Bronchial epithelial cell (primary cell): ENCODE measurements at regions not wholly inside any gene's neighbourhood (a gene's known extent, or its start where the extent isn't known, plus 50 kb on each side); places are given as distances from the start of the nearest gene placed in this dataset.
A peak's percentile ranks its signal among the peaks of the same experiment; 100 is the strongest.

Experiments
- DNase-seq: peaks from one replicate; pipeline ENCODE4 v3.0.0-alpha.2; 2010; ENCODE audit warnings: low read depth
- FAIRE-seq: peaks from 2 replicates; lab custom pipeline; 2011; peaks lifted over from hg19 to GRCh38; lab: Jason Lieb, UNC
- H3K27me3 ChIP-seq: 2 replicates; pipeline ENCODE4 v1.5.1; 2011; ENCODE audit warnings: low read length; ENCODE audit not compliant: control insufficient read depth, insufficient read depth
- H3K36me3 ChIP-seq: 2 replicates; pipeline ENCODE4 v1.5.1; 2011; ENCODE audit warnings: low read length; ENCODE audit not compliant: control insufficient read depth, insufficient read depth
- H3K4me3 ChIP-seq: 2 replicates; pipeline ENCODE4 v1.5.1; 2011; ENCODE audit warnings: mild to moderate bottlenecking, low read depth, low read length, control low read depth
- TF ChIP-seq, protein P1 (sequence below): IDR thresholded peaks from 2 replicates; pipeline ENCODE4 v1.5.1; 2011; ENCODE audit warnings: mild to moderate bottlenecking, moderate library complexity, low read length, control low read depth, inconsistent platforms; ENCODE audit not compliant: insufficient read depth, severe bottlenecking

DNA sequence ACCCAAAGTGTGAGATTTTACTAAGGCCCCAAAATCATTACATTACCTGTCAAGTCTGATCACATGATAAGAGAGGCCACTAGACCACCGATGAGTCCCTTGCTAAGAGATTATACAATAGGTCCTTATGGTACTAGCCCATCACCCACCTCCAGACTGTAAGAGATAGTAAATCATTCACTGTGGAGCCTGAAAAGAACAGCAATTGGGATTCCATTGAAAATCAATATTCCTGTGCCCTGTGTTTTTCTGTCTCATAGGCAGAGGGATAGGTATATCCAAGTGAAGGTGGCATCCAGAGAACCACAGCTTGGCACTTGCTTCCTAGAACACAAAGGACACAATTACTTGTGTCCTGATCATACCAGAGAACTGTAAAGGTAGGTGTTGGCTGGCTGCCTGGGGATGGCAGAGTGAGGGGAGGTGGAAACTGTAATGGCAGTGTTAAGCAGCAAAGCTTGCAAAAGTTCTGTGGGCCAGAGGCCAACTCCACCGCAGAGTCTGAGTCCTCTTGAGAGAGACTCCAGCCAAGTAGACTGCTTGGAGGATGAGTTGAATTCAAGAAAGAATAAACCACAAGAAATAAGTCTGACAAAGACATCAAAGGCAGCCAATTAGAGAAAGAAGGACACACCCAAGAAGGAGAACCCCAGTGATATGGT is 102.0 kb upstream of the PIEZO2 start:
- TF ChIP-seq, protein P1, sequence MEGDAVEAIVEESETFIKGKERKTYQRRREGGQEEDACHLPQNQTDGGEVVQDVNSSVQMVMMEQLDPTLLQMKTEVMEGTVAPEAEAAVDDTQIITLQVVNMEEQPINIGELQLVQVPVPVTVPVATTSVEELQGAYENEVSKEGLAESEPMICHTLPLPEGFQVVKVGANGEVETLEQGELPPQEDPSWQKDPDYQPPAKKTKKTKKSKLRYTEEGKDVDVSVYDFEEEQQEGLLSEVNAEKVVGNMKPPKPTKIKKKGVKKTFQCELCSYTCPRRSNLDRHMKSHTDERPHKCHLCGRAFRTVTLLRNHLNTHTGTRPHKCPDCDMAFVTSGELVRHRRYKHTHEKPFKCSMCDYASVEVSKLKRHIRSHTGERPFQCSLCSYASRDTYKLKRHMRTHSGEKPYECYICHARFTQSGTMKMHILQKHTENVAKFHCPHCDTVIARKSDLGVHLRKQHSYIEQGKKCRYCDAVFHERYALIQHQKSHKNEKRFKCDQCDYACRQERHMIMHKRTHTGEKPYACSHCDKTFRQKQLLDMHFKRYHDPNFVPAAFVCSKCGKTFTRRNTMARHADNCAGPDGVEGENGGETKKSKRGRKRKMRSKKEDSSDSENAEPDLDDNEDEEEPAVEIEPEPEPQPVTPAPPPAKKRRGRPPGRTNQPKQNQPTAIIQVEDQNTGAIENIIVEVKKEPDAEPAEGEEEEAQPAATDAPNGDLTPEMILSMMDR, result no peak
- FAIRE-seq (no peak), DNase-seq (no peak)
- no peaks in the 10 kb centered on the region for H3K36me3 ChIP-seq
- no peaks in the 10 kb centered on the region for H3K27me3 ChIP-seq
- no peak overlapping the region for H3K4me3 ChIP-seq

DNA sequence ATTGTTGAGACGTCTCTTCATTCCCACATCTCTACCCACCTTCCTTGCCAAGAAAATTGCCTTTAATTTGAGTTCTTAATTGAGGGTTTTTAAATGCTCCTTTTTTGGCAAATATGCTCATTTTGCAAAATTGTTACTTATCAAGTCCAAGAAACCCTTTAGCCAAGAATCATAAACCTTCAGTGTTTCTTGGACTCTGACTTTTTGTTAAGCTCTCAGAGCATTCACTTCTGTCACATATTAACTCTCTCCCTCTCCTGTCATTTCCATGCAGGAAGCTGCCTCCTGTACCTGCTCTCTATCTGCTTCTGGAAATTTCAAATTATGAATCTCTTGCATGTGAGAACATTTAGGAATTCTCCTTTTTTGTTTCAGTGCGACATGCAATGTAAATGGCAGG is 100.0 kb upstream of the PIEZO2 start:
- H3K4me3 ChIP-seq, result no peak overlapping the region
- TF ChIP-seq, protein P1, result no peak
- FAIRE-seq (no peak), DNase-seq (no peak)
- H3K36me3 ChIP-seq, result no peaks in the 10 kb centered on the region
- no peaks in the 10 kb centered on the region for H3K27me3 ChIP-seq

DNA sequence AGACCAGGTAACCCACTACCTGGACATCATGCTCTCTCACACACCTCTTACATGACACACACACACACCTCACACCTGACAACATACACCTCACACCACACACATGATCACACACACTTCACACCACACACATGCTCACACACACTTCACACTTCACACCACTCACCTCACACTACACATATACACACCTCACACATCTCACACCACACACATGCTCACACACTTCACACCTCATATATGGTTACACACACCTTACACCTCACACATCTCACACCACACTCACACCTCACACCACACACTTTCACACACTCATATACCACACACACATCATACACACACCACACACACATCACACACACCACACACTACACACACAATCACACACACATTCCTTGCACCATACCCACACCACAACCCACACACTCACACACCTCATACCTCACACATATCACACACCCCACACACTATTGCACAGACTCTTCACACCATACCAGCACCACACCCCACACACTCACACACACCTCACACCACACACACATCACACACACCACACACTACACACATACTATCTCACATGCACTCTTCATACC is 98.1 kb upstream of the PIEZO2 start:
- TF ChIP-seq, protein P1, result no peak
- Histone ChIP-seq H3K4me3 (no peak overlapping the region), H3K27me3 (no peaks in the 10 kb centered on the region), H3K36me3 (no peaks in the 10 kb centered on the region)
- FAIRE-seq, result peak; percentile 99
- DNase-seq, result no peak

DNA sequence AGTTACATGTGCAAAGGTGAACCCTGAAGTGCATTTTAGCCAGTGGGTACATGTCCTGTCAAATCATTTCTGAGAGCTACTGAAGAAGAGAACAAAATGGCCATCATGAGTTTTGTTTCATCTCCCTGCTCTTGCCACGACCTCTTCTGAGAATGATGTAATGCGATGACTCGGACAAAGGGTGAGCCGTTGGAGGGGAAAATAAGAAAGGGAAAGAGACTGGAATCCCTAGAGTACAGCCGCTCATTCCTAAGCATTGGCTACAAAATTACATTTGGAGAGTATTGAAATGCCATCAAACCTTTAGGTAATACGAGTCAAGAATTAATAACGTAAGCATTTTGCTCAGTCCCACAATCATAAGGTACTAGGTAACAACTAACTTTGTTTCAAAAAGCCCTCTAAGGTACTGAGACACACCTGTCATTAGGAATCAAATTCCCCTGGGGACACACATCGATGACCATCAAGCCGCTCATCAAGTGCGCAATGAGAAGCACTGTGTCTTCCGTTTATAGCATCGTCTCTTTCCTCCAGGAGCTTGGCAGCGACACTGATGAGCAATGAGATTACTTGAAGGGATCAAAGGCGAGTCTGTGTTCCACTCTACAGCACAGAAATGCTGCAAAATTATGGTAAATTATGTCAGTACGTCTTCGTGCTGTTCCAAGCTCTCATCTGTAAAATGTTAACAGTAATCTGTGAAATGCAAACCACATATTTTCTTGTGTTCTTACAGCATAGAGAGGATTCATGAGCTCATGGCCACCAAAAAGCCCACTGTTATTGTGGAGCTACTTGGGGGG is 97.3 kb upstream of the PIEZO2 start:
- DNase-seq, result no peak
- H3K36me3 ChIP-seq, result no peaks in the 10 kb centered on the region
- no peak overlapping the region for H3K4me3 ChIP-seq
- H3K27me3 ChIP-seq, result no peaks in the 10 kb centered on the region
- FAIRE-seq, result no peak
- TF ChIP-seq, protein P1, result no peak

- no peak overlapping the region for H3K4me3 ChIP-seq
- H3K36me3 ChIP-seq, result no peaks in the 10 kb centered on the region
- FAIRE-seq (no peak), DNase-seq (no peak)
- TF ChIP-seq, protein P1, result no peak
- H3K27me3 ChIP-seq, result no peaks in the 10 kb centered on the region
Observed at GRCh38 chr18:11245879-11246278, 96.5 kb upstream of the PIEZO2 start.
